ENCODE measurements at regions not wholly inside any gene's neighbourhood (a gene's known extent, or its start where the extent isn't known, plus 50 kb on each side); places are given as distances from the start of the nearest gene placed in this dataset.

- Histone ChIP-seq H3K36me3 (no peaks in the 10 kb centered on the region), H3K4me3 (no peak overlapping the region), H3K27me3 (no peaks in the 10 kb centered on the region), H3K4me1 (no peaks in the 10 kb centered on the region), H3K27ac (no peak overlapping the region), H3K9me3 (peaks cover 4 to 9% of the 10 kb centered on the region in 2 donors)
- no peak for TF ChIP-seq CTCF (IDR thresholded peaks at IDR 0.05)
- no peak for DNase-seq (ENCODE audit: low spot score in 2 of 2)
- intact Hi-C loops (cut with DNase I): no loop called here
These were observed 231.6 kb downstream of the ZIC1 start for GRCh38 chr3:147640781-147641180.

- H3K4me1 ChIP-seq: no peaks in the 10 kb centered on the region
- intact Hi-C loops (cut with DNase I): no loop called here
- H3K9me3 ChIP-seq: no peaks in the 10 kb centered on the region
- H3K27ac ChIP-seq: no peak overlapping the region
- DNase-seq (ENCODE audit: low spot score in 2 of 2): no peak
- H3K36me3 ChIP-seq: no peaks in the 10 kb centered on the region
- no peak overlapping the region for H3K4me3 ChIP-seq
- H3K27me3 ChIP-seq: no peaks in the 10 kb centered on the region
- TF ChIP-seq CTCF (IDR thresholded peaks at IDR 0.05): no peak
These were observed 236.6 kb downstream of the ZIC1 start for GRCh38 chr3:147645761-147646160.

GRCh38 chr3:147649475-147649874 lies 240.3 kb downstream of the ZIC1 start:
- no peaks in the 10 kb centered on the region for H3K9me3 ChIP-seq
- H3K27me3 ChIP-seq: no peaks in the 10 kb centered on the region
- DNase-seq (ENCODE audit: low spot score in 2 of 2): no peak
- peaks cover 0 to 9% of the 10 kb centered on the region in 2 donors for H3K4me1 ChIP-seq
- intact Hi-C loops (cut with DNase I): no loop called here
- no peaks in the 10 kb centered on the region for H3K36me3 ChIP-seq
- H3K27ac ChIP-seq: no peak overlapping the region
- TF ChIP-seq CTCF (IDR thresholded peaks at IDR 0.05): no peak
- H3K4me3 ChIP-seq: no peak overlapping the region

- Histone ChIP-seq H3K36me3 (no peaks in the 10 kb centered on the region), H3K27ac (no peak overlapping the region), H3K4me1 (peaks cover 3 to 9% of the 10 kb centered on the region in 2 donors), H3K4me3 (no peak overlapping the region), H3K27me3 (no peaks in the 10 kb centered on the region), H3K9me3 (no peaks in the 10 kb centered on the region)
- intact Hi-C loops (cut with DNase I): no loop called here
- DNase-seq (ENCODE audit: low spot score in 2 of 2): no peak
- TF ChIP-seq CTCF (IDR thresholded peaks at IDR 0.05): no peak
These were observed 242.1 kb downstream of the ZIC1 start for GRCh38 chr3:147651107-147651778.

- H3K4me3 ChIP-seq: no peak overlapping the region
- H3K27me3 ChIP-seq: no peaks in the 10 kb centered on the region
- no peaks in the 10 kb centered on the region for H3K36me3 ChIP-seq
- H3K27ac ChIP-seq: no peak overlapping the region
- no peak for TF ChIP-seq CTCF (IDR thresholded peaks at IDR 0.05)
- no peaks in the 10 kb centered on the region for H3K9me3 ChIP-seq
- intact Hi-C loops (cut with DNase I): no loop called here
- DNase-seq (ENCODE audit: low spot score in 2 of 2): no peak
- peaks cover 3 to 9% of the 10 kb centered on the region in 2 donors for H3K4me1 ChIP-seq
These were observed 243.6 kb downstream of the ZIC1 start for GRCh38 chr3:147652651-147653366.

All from ascending aorta (tissue), 2 donors.